Endothelial cell of umbilical vein (primary cell): ENCODE measurements at regions not wholly inside any gene's neighbourhood (a gene's known extent, or its start where the extent isn't known, plus 50 kb on each side); places are given as distances from the start of the nearest gene placed in this dataset.

Experiments used
- BruUV-seq: library from RNA; stranded (reverse); fragments of 400-500 nt; replicated peaks from 2 replicates; lab custom pipeline; 2021; lab: Mats Ljungman, UMichigan
- CTCF ChIA-PET: fragments of 300-600, 350-600 bp; sonication (Branson Sonifier 250); formaldehyde crosslinking; loops from one replicate; lab custom pipeline; 2021; ENCODE audit warnings: antibody characterized with exemption, inconsistent platforms; lab: Charles Lee
- POLR2A ChIA-PET: fragments of 300-600, 350-600 bp; sonication (Branson Sonifier 250); formaldehyde crosslinking; loops from one replicate; lab custom pipeline; 2021; ENCODE audit warnings: antibody characterized with exemption, inconsistent platforms; lab: Charles Lee
- DNase-seq: peaks from one replicate; pipeline ENCODE4 v3.0.0-alpha.2; 2011; ENCODE audit warnings: low read depth, low spot score
- FAIRE-seq: peaks from 2 replicates; lab custom pipeline; 2011; peaks lifted over from hg19 to GRCh38; lab: Jason Lieb, UNC
- H2AFZ ChIP-seq: 2 replicates; pipeline ENCODE4 v1.6.0; 2012; ENCODE audit warnings: low read depth, low read length, control low read depth, inconsistent platforms
- H3K27ac ChIP-seq: 2 replicates; pipeline ENCODE4 v1.5.1; 2011; ENCODE audit warnings: low read depth, mild to moderate bottlenecking, control low read depth, low read length, moderate library complexity; ENCODE audit not compliant: insufficient read depth
- H3K27me3 ChIP-seq, 2 experiments: 2 replicates each; pipeline versions ENCODE4 v1.6.0 to v1.6.1; 2011; ENCODE audit warnings: low read length in 2 of 2, mixed read lengths in 1 of 2; ENCODE audit not compliant: control insufficient read depth in 2 of 2, insufficient read depth in 2 of 2
- H3K36me3 ChIP-seq, 2 experiments: 2 replicates in 1 of 2; 3 replicates in 1 of 2; pipeline ENCODE4 v1.5.1; 2011; ENCODE audit warnings: low read length in 2 of 2, mild to moderate bottlenecking in 1 of 2, moderate library complexity in 1 of 2; ENCODE audit not compliant: control insufficient read depth in 2 of 2, insufficient read depth in 2 of 2; ENCODE audit errors: extremely low read depth in 1 of 2
- H3K4me1 ChIP-seq: 3 replicates; pipeline ENCODE4 v1.5.1; 2011; ENCODE audit warnings: mild to moderate bottlenecking, low read length; ENCODE audit not compliant: control insufficient read depth, insufficient read depth; ENCODE audit errors: extremely low read depth
- H3K4me2 ChIP-seq: 2 replicates; pipeline ENCODE4 v1.6.1; 2011; ENCODE audit warnings: low read length, control low read depth, mixed read lengths; ENCODE audit not compliant: insufficient read depth
- H3K4me3 ChIP-seq, 3 experiments: fragments of 200-600 bp in 1 of 3; sonication (generic), shearing (Covaris generic) in 1 of 3; replicated peaks in 1 of 3; 2 replicates each; pipeline ENCODE4 v1.5.1; 2011 to 2016; ENCODE audit warnings: control low read depth in 3 of 3, low read length in 3 of 3, mild to moderate bottlenecking in 2 of 3, inconsistent platforms in 1 of 3, low read depth in 1 of 3, moderate library complexity in 1 of 3; ENCODE audit not compliant: insufficient read depth in 1 of 3
- H3K79me2 ChIP-seq: 2 replicates; pipeline ENCODE4 v1.6.0; 2012; ENCODE audit warnings: low read length, inconsistent platforms; ENCODE audit not compliant: control insufficient read depth, insufficient read depth
- H3K9ac ChIP-seq: replicated peaks from 2 replicates; pipeline ENCODE3; 2011; ENCODE audit warnings: low read length, control low read depth; ENCODE audit not compliant: insufficient read depth; ENCODE audit errors: extremely low read depth
- H3K9me1 ChIP-seq: replicated peaks from 3 replicates; pipeline ENCODE4 v1.6.0; 2011; ENCODE audit warnings: mild to moderate bottlenecking, low read length; ENCODE audit not compliant: control insufficient read depth, insufficient read depth; ENCODE audit errors: extremely low read depth
- H3K9me3 ChIP-seq: replicated peaks from 2 replicates; pipeline ENCODE4 v1.5.1; 2012; ENCODE audit warnings: low read length, inconsistent platforms; ENCODE audit not compliant: control insufficient read depth, insufficient read depth
- H4K20me1 ChIP-seq: replicated peaks from 2 replicates; pipeline ENCODE3; 2011; ENCODE audit warnings: mild to moderate bottlenecking, low read length; ENCODE audit not compliant: control insufficient read depth, insufficient read depth; ENCODE audit errors: extremely low read depth
- EZH2 ChIP-seq: IDR thresholded peaks from 2 replicates; pipeline ENCODE4 v1.6.1; 2012; ENCODE audit warnings: borderline replicate concordance, low read depth, mild to moderate bottlenecking, moderate library complexity, low read length, inconsistent platforms; ENCODE audit not compliant: severe bottlenecking
- FOS ChIP-seq: IDR thresholded peaks from 2 replicates; pipeline ENCODE4 v1.6.1; 2011; ENCODE audit warnings: mild to moderate bottlenecking, low read length, moderate library complexity, borderline replicate concordance; ENCODE audit not compliant: insufficient read depth
- GATA2 ChIP-seq: IDR thresholded peaks from 2 replicates; pipeline ENCODE4 v1.7.0; 2011; ENCODE audit warnings: low read depth, mild to moderate bottlenecking, moderate library complexity, mixed read lengths, low read length; ENCODE audit not compliant: insufficient read length, insufficient read depth
- JUN ChIP-seq: IDR thresholded peaks from 2 replicates; pipeline ENCODE4 v1.6.1; 2011; ENCODE audit warnings: borderline replicate concordance, low read depth; ENCODE audit not compliant: insufficient read length, insufficient read depth
- MYC ChIP-seq: IDR thresholded peaks from one replicate; pipeline ENCODE4 v1.6.1; 2011; ENCODE audit warnings: mild to moderate bottlenecking, low read depth, low read length
- POLR2A ChIP-seq: IDR thresholded peaks from 2 replicates; pipeline ENCODE4 v1.6.1; 2012; ENCODE audit warnings: low read depth, mild to moderate bottlenecking, control low read depth, low read length
- POLR2AphosphoS5 ChIP-seq: IDR thresholded peaks from 2 replicates; pipeline ENCODE4 v1.6.1; 2012; ENCODE audit warnings: low read depth, mild to moderate bottlenecking, control low read depth, low read length, moderate library complexity; ENCODE audit not compliant: insufficient read depth
- dilution Hi-C: fragments of 300-500 bp; cut with MboI; formaldehyde crosslinking; loops from one replicate; pipeline ENCODE4 v1.15.0; 2019; ENCODE audit warnings: low sequenced_read_pairs; ENCODE audit not compliant: extremely low pct_ligation_motif_present
- intact Hi-C: fragments of 100-400 bp; cut with micrococcal nuclease; formaldehyde crosslinking; loops from one replicate; pipeline ENCODE4 v1.10.0; 2022
- TF ChIP-seq, protein P1 (sequence below): IDR thresholded peaks from 2 replicates; pipeline ENCODE4 v1.6.1; 2011; ENCODE audit not compliant: insufficient read depth, insufficient read length
- TF ChIP-seq, protein P2 (sequence below), 2 donors: IDR thresholded peaks; 1 replicate in 1 of 2; 2 replicates in 1 of 2; pipeline ENCODE4 v1.5.1; 2011; ENCODE audit warnings: low read length in 2 of 2, mild to moderate bottlenecking in 2 of 2, moderate library complexity in 2 of 2, control low read depth in 1 of 2, inconsistent platforms in 1 of 2, low read depth in 1 of 2; ENCODE audit not compliant: insufficient read depth in 1 of 2; ENCODE audit errors: extremely low read depth in 1 of 2

DNA sequence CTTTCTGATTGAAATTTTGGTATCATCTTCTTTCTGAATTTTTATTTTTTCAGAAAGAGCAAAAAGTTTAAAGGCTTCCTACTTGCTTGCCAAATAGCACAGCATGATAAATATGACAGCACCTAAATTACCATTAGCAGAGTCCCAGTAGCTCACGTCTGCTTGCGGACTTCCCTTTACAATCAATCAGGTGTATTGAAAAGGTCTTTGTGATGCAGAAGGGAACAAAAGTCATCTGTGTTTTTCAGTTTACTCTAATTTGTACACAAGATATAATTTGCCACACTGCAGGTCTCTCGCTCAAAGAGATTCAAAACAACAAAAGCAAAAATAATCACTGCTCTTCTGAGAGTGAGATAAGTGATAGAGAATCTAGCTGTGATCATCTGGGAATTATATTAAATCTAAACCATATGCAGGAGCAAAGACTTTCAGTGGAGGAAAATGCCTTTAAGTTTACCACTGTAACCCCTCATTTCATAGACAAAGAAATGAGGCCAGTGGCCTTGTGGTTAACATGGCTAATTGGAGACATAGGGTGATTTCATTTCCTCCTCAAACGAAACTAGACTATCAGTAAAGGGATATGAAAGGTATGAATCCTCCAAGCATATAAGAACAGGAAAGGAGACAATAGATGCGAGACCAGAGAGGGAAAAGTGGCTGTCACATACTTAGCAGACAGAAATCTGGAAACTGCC is 240.8 kb upstream of the TMPO start:
- no peak for FAIRE-seq
- CTCF ChIA-PET: no interaction called here

More for the DNA sequence above, 240.8 kb upstream of the TMPO start:
- intact Hi-C loops (no loop called here), dilution Hi-C loops (no loop called here)
- H3K79me2 ChIP-seq: no peaks in the 10 kb centered on the region
- H3K4me2 ChIP-seq: no peak overlapping the region
- no peak overlapping the region for H3K27ac ChIP-seq
- no peaks in the 10 kb centered on the region for H3K4me1 ChIP-seq
- POLR2A ChIA-PET: no interaction called here
- H4K20me1 ChIP-seq: no peaks in the 10 kb centered on the region
- no peaks in the 10 kb centered on the region for H3K36me3 ChIP-seq
- H3K9ac ChIP-seq: no peak overlapping the region
- no TSS peak for BruUV-seq
- TF ChIP-seq POLR2A (no peak), GATA2 (no peak), MYC (no peak), JUN (no peak), POLR2AphosphoS5 (no peak), EZH2 (no peak), FOS (no peak)
- TF ChIP-seq, protein P1, sequence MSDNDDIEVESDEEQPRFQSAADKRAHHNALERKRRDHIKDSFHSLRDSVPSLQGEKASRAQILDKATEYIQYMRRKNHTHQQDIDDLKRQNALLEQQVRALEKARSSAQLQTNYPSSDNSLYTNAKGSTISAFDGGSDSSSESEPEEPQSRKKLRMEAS: no peak
- TF ChIP-seq, protein P2, sequence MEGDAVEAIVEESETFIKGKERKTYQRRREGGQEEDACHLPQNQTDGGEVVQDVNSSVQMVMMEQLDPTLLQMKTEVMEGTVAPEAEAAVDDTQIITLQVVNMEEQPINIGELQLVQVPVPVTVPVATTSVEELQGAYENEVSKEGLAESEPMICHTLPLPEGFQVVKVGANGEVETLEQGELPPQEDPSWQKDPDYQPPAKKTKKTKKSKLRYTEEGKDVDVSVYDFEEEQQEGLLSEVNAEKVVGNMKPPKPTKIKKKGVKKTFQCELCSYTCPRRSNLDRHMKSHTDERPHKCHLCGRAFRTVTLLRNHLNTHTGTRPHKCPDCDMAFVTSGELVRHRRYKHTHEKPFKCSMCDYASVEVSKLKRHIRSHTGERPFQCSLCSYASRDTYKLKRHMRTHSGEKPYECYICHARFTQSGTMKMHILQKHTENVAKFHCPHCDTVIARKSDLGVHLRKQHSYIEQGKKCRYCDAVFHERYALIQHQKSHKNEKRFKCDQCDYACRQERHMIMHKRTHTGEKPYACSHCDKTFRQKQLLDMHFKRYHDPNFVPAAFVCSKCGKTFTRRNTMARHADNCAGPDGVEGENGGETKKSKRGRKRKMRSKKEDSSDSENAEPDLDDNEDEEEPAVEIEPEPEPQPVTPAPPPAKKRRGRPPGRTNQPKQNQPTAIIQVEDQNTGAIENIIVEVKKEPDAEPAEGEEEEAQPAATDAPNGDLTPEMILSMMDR (IDR thresholded peaks at IDR 0.05; ENCODE audit: extremely low read depth in 1 of 2, insufficient read depth in 1 of 2, low read depth in 1 of 2, low read length in 2 of 2): no peak
- DNase-seq: no peak
- H2AFZ ChIP-seq: no peak overlapping the region
- no peaks in the 10 kb centered on the region for H3K9me1 ChIP-seq
- H3K9me3 ChIP-seq: no peaks in the 10 kb centered on the region
- H3K4me3 ChIP-seq: no peak overlapping the region
- H3K27me3 ChIP-seq: no peaks in the 10 kb centered on the region
